GM12874 (cell line): ENCODE measurements at regions not wholly inside any gene's neighbourhood (a gene's known extent, or its start where the extent isn't known, plus 50 kb on each side); places are given as distances from the start of the nearest gene placed in this dataset.

Experiments
- TF ChIP-seq, protein P1 (sequence below): IDR thresholded peaks from 2 replicates; pipeline ENCODE4 v1.5.1; 2011; ENCODE audit warnings: low read depth, mild to moderate bottlenecking, control low read depth, low read length, moderate library complexity; ENCODE audit not compliant: insufficient read depth

DNA sequence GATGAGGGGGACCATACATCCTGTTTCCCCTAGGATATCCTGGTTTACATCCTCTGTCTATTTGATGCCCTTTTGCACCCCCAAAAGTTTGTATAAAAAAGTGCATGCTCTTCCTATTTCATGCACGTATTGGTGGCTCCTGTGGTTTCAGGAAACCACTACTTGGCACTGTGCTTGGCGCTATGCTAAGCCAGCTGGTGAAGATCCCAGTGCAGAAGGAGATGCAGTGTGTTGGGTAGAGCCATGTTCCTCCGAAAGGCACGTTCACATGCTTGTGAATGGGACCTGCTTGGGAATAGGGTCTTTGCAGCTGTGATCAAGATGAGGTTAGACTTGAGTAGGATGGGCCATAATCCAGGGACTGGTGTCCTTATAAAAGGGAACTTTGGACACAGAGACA lies 419.7 kb downstream of the GALR1 start:
- TF ChIP-seq, protein P1, sequence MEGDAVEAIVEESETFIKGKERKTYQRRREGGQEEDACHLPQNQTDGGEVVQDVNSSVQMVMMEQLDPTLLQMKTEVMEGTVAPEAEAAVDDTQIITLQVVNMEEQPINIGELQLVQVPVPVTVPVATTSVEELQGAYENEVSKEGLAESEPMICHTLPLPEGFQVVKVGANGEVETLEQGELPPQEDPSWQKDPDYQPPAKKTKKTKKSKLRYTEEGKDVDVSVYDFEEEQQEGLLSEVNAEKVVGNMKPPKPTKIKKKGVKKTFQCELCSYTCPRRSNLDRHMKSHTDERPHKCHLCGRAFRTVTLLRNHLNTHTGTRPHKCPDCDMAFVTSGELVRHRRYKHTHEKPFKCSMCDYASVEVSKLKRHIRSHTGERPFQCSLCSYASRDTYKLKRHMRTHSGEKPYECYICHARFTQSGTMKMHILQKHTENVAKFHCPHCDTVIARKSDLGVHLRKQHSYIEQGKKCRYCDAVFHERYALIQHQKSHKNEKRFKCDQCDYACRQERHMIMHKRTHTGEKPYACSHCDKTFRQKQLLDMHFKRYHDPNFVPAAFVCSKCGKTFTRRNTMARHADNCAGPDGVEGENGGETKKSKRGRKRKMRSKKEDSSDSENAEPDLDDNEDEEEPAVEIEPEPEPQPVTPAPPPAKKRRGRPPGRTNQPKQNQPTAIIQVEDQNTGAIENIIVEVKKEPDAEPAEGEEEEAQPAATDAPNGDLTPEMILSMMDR: no peak

DNA sequence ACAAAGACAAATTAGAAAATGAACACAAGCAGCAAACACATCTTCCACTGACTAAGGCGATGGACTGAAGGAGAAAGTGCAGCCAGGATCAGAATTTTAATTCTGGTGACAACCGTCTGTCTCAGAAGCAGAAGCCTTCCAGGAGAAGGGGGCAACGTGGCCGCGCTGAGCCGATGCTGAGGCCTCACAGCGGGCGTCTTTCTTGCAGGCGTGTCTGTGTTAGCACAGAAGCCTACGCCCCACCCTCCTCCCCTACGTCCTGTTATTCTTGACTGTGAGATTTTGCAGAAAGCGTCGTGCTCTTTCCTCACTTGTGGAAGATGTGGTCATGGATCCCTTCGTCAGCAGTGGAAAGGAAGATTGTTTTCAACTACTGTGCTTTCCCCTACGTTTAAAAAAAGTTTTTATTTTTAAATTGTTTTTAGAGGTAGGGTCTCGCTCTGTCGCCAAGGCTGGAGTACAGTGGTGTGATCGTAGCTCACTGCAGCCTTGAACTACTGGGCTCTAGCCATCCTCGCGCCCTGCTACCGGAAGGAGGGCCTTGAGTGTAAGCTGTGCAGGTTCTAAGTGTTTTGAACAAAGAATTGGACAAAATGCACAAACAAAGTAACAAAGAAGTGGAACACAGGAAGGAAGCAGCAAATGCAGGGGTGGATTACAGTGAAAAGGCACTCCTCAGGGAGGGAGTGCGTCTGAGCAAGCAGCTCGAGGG lies 422.0 kb downstream of the GALR1 start:
- TF ChIP-seq, protein P1: no peak

DNA sequence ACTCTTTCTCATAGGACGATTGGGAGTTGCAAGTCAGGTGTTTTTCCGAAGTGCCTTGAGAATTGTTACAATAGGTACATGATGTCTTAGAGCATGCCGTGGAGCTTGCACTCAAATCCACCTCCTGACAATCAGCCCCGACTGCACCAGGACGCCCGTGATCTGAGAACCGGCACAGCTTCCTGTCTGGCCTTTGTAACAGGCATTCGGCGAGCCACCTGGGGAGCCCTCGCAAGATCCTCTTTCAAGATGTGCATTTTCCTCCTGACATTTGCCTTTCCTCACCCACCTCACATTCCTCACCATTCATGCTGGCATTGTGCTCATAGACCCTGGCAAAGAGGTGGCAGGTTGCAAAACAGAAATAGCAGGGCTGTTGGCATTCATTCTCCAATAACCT lies 427.3 kb downstream of the GALR1 start:
- TF ChIP-seq, protein P1: no peak

DNA sequence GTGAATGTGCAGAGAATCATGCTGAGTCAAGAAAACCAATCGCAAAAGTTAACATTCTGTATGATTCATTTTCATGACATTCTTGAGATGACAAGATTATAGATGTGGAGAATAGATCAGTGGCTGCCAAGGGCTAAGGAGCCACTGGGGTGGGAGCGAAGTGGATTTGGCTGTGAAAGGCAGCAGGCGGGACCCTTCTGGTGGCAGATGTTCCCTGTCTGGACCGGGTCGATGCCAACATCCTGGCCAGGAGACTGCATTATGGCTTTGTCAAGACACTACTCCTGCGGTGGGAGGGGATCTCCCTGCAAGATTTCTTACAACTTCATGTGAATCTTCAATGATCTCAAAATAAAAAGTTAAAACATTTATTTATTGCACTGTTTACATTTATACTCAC lies 427.9 kb downstream of the GALR1 start:
- TF ChIP-seq, protein P1: no peak

DNA sequence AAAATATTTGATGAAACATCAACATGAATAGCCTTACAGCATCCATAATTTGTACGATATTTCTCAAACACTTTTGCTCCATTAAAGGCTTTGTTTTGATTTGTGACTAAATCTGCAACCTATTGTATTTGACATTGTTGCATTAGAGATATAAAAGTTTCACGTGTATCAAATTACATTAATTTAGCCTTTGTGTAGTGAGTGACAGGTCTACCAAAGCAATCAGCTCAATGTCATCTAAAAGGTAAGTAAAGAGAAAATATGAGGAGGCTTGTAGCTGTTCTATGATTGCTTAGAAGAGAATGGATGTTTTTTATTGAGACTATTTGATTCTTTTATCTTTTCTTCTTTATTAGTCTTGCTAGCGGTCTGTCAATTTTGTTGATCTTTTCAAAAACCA lies 430.2 kb downstream of the GALR1 start:
- TF ChIP-seq, protein P1: no peak

DNA sequence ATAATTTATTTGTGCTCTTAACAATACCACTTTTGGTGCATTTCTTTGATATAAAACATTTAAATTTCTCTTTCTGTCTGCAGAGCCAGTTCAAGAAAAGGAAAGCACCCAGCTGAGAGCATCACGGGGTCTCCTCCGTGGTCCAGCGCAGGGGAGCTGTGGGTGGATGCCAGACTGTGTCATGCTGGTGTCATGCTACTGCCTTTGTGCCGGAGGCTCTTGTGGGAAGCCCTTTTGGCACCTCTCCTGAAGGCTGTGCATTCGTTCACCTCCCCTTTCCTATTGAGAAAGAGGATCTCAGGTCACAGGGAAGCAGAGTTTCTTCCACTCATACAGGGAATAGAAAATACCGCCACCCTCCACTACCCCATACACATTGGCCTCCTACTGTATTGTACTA lies 450.4 kb downstream of the GALR1 start:
- TF ChIP-seq, protein P1: no peak

DNA sequence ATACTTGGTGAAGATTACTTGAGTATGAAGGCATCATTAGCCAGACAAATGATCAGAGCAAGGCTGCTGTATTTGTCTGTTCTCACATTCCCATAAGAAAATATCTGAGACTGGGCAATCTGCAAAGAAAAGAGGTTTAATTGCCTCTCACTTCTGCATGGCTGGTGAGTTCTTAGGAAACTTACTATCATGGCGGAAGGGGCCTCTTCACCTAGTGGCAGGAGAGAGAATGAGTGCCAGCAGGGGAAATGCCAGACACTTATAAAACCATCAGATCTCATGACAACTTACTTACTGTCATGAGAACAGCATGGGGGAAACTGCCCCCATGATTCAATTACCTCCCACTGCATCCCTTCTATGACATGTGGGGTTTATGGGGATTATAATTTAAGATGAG lies 452.3 kb downstream of the GALR1 start:
- TF ChIP-seq, protein P1: no peak
